GM19452 (cell line): ENCODE measurements at regions not wholly inside any gene's neighbourhood (a gene's known extent, or its start where the extent isn't known, plus 50 kb on each side); places are given as distances from the start of the nearest gene placed in this dataset.

ENCODE experiments used
- ATAC-seq: cut with Tn5 transposase; IDR thresholded peaks from one replicate; pipeline ENCODE4 v1.9.1; 2021; ENCODE audit not compliant: unreplicated experiment

DNA sequence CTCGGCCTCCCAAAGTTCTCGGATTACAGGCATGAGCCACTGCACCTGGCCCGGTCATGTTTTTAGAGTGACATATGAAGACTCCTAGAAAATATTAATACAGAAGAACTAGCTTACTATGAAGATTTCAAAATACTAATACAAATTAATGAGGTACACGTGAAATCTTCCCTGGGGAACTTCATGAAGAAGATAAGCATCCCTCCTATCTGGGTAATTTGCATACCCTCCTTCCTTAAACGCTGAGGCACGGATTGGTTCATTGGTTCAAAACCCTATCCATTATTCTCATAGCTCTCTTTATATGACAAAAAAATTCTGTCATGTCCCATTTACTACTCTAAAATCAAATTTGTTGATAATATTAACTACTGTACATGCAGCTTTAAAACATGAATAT, 224.8 kb upstream of the KLF14 start:
- ATAC-seq: no peak

GRCh38 chr7:130959743-130960207, 225.8 kb upstream of the KLF14 start:
- no peak for ATAC-seq

- peak; percentile 33 for ATAC-seq
Observed at GRCh38 chr7:130960208-130960988, 226.4 kb upstream of the KLF14 start.

GRCh38 chr7:130961128-130961601, 227.2 kb upstream of the KLF14 start:
- ATAC-seq: peak; percentile 78

- ATAC-seq: no peak
Observed at GRCh38 chr7:130962109-130962508, 228.1 kb upstream of the KLF14 start.

GRCh38 chr7:130963339-130963738, 229.3 kb upstream of the KLF14 start:
- ATAC-seq: no peak

- no peak for ATAC-seq
Observed at GRCh38 chr7:130965515-130965914, 231.5 kb upstream of the KLF14 start.

- ATAC-seq: peak; percentile 59
Observed at GRCh38 chr7:130966246-130967009, 232.4 kb upstream of the KLF14 start.

DNA sequence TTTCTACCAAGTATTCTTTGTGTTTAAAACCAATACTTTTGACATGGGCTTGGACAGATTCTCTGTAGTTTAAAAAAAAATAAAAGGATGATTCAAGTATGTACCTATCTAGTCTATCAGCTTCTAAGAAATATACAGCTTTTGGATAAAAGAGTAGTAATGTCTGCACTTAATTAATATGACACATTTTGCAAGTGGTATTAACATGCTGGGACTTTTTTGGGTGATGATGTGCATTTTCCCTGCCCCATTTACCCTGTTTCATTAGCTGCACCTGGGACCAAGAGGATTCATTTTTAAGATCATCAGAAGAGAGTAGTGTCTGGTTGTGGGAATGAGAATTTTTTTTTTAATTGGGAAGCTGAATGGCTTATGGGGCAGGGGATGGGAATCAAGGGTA, 236.2 kb upstream of the KLF14 start:
- ATAC-seq: no peak

- no peak for ATAC-seq
Observed at GRCh38 chr7:130970696-130971095, 236.7 kb upstream of the KLF14 start.

GRCh38 chr7:130971297-130971696, 237.3 kb upstream of the KLF14 start:
- ATAC-seq: no peak

DNA sequence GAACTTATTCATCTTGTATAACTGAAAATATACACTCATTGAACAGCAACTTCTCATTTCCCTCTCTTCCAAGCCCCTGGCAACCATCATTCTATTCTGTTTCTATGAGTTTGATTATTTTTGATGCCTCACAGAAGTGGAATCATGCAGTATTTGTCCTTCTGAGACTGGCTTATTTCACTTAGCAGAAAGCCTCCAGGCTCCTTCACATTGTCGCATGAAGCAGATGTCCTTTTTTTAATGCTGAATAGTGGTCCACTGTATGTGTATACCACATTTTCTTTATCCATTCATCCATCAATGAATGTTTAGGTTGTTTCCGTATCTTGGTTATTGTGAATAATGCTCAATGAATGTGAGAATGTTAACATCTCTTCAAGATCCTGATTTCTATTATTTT, 238.2 kb upstream of the KLF14 start:
- no peak for ATAC-seq

DNA sequence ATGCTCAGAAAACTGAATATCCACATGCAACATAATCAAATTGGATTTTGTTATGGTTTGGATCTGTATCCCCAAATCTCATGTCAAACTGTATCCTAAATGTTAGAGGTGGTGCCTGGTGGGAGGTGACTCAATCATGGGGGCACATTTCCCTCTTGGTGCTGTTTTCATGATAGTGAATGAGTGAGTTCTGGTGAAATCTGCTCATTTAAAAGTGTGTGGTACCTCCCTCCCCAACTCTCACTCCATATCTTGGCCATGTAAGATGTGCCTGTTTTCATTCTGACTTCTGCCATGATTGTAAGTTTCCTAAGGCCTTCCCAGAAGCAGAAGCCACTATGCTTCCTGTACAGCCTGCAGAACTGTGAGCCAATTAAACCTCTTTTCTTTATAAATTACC, 239.6 kb upstream of the KLF14 start:
- ATAC-seq: no peak

GRCh38 chr7:130974169-130974568, 240.2 kb upstream of the KLF14 start:
- no peak for ATAC-seq

- no peak for ATAC-seq
Observed at GRCh38 chr7:130974794-130975193, 240.8 kb upstream of the KLF14 start.

DNA sequence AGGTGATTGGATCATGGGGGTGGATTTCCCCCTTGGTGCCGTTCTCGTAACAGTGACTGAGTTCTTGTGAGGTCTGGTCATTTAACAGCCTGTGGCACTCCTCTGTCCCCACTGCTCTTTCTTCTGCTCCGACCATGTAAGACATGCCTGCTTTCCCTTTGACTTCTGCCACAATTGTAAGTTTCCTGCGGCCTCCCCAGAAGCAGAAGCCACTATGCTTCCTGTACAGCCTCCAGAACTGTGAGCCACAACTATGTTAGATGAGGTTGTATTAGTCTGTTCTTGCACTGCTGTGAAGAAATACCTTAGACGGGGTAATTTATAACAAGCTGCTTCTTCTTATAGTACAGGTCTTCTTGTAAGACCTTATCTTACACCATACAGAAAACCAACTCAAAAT, 241.7 kb upstream of the KLF14 start:
- ATAC-seq: no peak

DNA sequence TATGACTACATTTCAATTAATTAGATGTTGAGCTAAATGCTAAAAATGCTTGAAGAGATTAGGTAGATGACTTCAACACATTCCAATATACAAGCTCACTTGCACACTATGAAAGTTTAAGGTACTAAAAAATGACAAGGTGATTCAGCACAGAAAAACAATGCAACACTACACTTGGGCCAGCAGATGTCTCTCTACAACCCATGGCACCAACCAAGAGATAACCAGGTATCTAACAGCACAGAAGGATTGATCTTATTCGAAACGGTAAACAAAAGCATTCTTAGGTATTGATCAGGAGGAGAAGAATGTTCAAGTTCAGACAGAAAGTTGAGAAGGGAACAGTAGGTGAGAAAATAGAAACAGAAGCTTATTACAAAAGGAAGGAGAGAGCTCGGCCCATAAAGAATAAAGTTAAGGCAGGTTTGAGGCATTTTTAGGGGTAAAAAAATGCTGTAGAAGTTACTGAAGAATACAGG, 248.2 kb upstream of the KLF14 start:
- no peak for ATAC-seq

GRCh38 chr7:130982651-130983050, 248.6 kb upstream of the KLF14 start:
- ATAC-seq: no peak

GRCh38 chr7:130985361-130985760, 251.4 kb upstream of the KLF14 start:
- no peak for ATAC-seq

- no peak for ATAC-seq
Observed at GRCh38 chr7:130986261-130986690, 252.3 kb upstream of the KLF14 start.

GRCh38 chr7:130987092-130987491, 253.1 kb upstream of the KLF14 start:
- no peak for ATAC-seq

GRCh38 chr7:130988443-130988842, 254.4 kb upstream of the KLF14 start:
- ATAC-seq: no peak
